Kidney (tissue), 13 donors: ENCODE measurements at regions not wholly inside any gene's neighbourhood (a gene's known extent, or its start where the extent isn't known, plus 50 kb on each side); places are given as distances from the start of the nearest gene placed in this dataset.

Experiments used
- DNase-seq, 5 donors: peaks; one replicate each; pipeline ENCODE4 v3.0.0-alpha.2; 2013 to 2020
- FAIRE-seq: peaks from 2 replicates; lab custom pipeline; 2012; peaks lifted over from hg19 to GRCh38; lab: Jason Lieb, UNC
- H3K27ac ChIP-seq, 2 donors: one replicate each; pipeline ENCODE4 v1.7.0; 2013; ENCODE audit warnings: low read depth in 2 of 2, low read length in 2 of 2, inconsistent platforms in 1 of 2
- H3K27me3 ChIP-seq: one replicate; pipeline ENCODE4 v1.7.1; 2013; ENCODE audit warnings: low read length, inconsistent platforms; ENCODE audit not compliant: control insufficient read depth, insufficient read depth
- H3K36me3 ChIP-seq, 3 donors: one replicate each; pipeline versions ENCODE4 v1.7.0 to v1.7.1; 2013; ENCODE audit warnings: low read length in 3 of 3, control low read depth in 1 of 3, inconsistent platforms in 1 of 3; ENCODE audit not compliant: insufficient read depth in 3 of 3, control insufficient read depth in 2 of 3
- H3K4me1 ChIP-seq, 3 donors: one replicate each; pipeline versions ENCODE4 v1.7.0 to v1.7.1; 2013; ENCODE audit warnings: low read length in 3 of 3, inconsistent platforms in 1 of 3, low read depth in 1 of 3; ENCODE audit not compliant: control insufficient read depth in 2 of 3, insufficient read depth in 2 of 3
- H3K4me3 ChIP-seq, 3 donors: one replicate each; pipeline versions ENCODE4 v1.7.0 to v1.8.1; 2013; ENCODE audit warnings: low read length in 3 of 3, control low read depth in 1 of 3, inconsistent platforms in 1 of 3
- H3K9ac ChIP-seq, 3 donors: one replicate each; pipeline versions ENCODE4 v1.7.0 to v1.7.1; 2013; ENCODE audit warnings: low read length in 3 of 3, control low read depth in 1 of 3, inconsistent platforms in 1 of 3
- H3K9me3 ChIP-seq, 3 donors: one replicate each; pipeline versions ENCODE4 v1.7.0 to v1.7.1; 2013; ENCODE audit warnings: low read length in 3 of 3, control low read depth in 1 of 3, inconsistent platforms in 1 of 3; ENCODE audit not compliant: control insufficient read depth in 2 of 3, insufficient read depth in 1 of 3
- intact Hi-C: fragments of 100-400 bp; cut with DNase I; formaldehyde crosslinking; loops from one replicate; pipeline ENCODE4 v1.11.1; 2022
- TF ChIP-seq, protein P1 (sequence below): IDR thresholded peaks from 3 replicates; pipeline ENCODE4 v1.5.1; 2012; ENCODE audit warnings: mild to moderate bottlenecking, moderate library complexity, borderline replicate concordance; ENCODE audit not compliant: insufficient read depth; ENCODE audit errors: extremely low read depth
- donor health status: control.
- donor health status: control.
- donor health status: control.
- donor health status: control.
- donor health status: control.
- donor health status: DM: yes; HTN: yes; CAD: no.
- donor health status: Normal renal cell carcinoma (clear cell type).

DNA sequence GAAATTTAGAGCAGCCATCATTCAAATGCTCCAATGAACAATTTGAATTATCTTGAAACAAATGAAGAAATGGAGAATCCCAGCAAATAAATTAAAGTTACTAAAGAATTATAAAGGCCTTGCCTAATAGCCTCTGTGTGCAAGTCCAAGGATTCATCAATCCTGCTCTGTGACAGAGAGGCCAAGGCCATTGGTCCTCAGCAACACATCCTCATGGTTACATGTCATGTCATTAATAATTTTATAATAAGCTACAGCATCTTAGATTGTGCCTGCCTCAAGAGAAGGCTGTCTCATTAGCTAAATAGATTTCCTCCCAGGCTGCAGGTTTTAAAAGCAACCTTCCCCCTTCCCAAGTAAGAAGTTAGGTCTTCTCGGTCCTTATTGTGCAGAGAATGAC is 611.6 kb downstream of the FBXO15 start:
- TF ChIP-seq, protein P1, sequence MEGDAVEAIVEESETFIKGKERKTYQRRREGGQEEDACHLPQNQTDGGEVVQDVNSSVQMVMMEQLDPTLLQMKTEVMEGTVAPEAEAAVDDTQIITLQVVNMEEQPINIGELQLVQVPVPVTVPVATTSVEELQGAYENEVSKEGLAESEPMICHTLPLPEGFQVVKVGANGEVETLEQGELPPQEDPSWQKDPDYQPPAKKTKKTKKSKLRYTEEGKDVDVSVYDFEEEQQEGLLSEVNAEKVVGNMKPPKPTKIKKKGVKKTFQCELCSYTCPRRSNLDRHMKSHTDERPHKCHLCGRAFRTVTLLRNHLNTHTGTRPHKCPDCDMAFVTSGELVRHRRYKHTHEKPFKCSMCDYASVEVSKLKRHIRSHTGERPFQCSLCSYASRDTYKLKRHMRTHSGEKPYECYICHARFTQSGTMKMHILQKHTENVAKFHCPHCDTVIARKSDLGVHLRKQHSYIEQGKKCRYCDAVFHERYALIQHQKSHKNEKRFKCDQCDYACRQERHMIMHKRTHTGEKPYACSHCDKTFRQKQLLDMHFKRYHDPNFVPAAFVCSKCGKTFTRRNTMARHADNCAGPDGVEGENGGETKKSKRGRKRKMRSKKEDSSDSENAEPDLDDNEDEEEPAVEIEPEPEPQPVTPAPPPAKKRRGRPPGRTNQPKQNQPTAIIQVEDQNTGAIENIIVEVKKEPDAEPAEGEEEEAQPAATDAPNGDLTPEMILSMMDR = no peak
- intact Hi-C loops = no loop called here
- no peaks in the 10 kb centered on the region for H3K4me1 ChIP-seq
- no peak overlapping the region for H3K27ac ChIP-seq
- DNase-seq (no peak), FAIRE-seq (no peak)
- H3K9me3 ChIP-seq = no peaks in the 10 kb centered on the region
- H3K27me3 ChIP-seq = no peaks in the 10 kb centered on the region
- no peak overlapping the region for H3K4me3 ChIP-seq
- H3K36me3 ChIP-seq = no peaks in the 10 kb centered on the region
- no peak overlapping the region for H3K9ac ChIP-seq

DNA sequence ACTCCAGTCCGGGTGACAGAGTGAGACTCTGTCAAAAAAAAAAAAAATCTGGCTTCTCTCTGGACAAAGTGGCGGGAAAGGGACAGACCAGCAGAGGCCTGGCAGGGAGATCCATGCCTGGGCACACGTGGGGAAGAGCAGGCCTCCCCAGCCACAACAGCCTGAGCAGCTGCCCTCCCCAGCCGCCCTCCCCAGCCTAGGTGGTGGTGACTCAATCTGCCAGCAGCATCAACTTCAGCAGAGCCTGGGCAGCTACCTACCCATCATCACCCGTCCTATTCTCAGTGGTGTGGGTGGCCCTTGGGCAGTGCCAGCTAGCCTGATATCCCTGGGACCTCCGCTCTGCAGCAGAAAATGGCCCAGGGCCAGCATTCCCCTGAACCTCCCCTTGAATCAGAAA is 612.4 kb downstream of the FBXO15 start:
- DNase-seq (no peak), FAIRE-seq (no peak)
- H3K9ac ChIP-seq = no peak overlapping the region
- H3K4me1 ChIP-seq = no peaks in the 10 kb centered on the region
- H3K4me3 ChIP-seq = no peak overlapping the region
- H3K27ac ChIP-seq = no peak overlapping the region
- no peaks in the 10 kb centered on the region for H3K27me3 ChIP-seq
- TF ChIP-seq, protein P1 = no peak
- H3K9me3 ChIP-seq = no peaks in the 10 kb centered on the region
- intact Hi-C loops = no loop called here
- H3K36me3 ChIP-seq = no peaks in the 10 kb centered on the region

DNA sequence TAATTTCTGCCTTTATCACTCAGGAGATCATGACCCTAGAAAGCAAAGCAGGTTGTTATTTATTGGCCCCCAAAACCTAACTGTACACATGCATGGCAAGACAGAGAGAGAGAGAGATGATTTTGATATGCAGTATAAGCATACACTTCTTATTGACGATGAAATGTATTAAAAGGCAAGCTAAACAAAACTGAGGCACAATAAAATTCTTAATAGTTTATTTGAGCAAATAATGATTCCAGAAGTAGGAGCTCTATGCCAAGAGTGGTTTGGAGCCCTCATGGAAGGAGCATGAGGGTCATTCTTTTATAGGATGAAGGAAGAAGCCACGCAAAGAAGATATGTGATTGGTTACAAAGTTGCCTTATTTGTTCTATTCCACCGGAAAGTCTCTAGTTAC is 616.0 kb downstream of the FBXO15 start:
- H3K27ac ChIP-seq = no peak overlapping the region
- H3K9me3 ChIP-seq = no peaks in the 10 kb centered on the region
- H3K36me3 ChIP-seq = no peaks in the 10 kb centered on the region
- H3K9ac ChIP-seq = no peak overlapping the region
- no peak overlapping the region for H3K4me3 ChIP-seq
- TF ChIP-seq, protein P1 = no peak
- H3K27me3 ChIP-seq = no peaks in the 10 kb centered on the region
- FAIRE-seq (no peak), DNase-seq (no peak)
- intact Hi-C loops = no loop called here
- H3K4me1 ChIP-seq = no peaks in the 10 kb centered on the region

DNA sequence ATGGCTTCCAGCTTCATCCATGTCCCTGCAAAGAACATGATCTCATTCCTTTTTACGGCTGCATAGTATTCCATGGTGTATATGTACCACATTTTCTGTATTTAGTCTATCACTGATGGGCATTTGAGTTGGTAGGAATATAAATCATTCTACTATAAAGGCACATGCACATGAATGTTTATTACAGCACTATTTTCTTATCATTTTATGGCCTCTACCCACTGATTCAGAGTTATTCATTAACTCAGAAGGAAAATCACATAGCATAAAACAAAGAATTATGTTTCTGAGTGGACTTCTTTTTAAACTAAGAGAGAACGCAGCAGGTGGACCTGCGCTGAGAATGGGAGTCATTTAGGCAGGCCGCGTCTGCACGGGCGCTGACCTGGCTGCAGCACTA is 619.6 kb downstream of the FBXO15 start:
- TF ChIP-seq, protein P1 = no peak
- Histone ChIP-seq H3K9ac (no peak overlapping the region), H3K4me1 (no peaks in the 10 kb centered on the region), H3K27me3 (no peaks in the 10 kb centered on the region), H3K36me3 (no peaks in the 10 kb centered on the region), H3K27ac (no peak overlapping the region), H3K9me3 (no peaks in the 10 kb centered on the region), H3K4me3 (no peak overlapping the region)
- intact Hi-C loops = no loop called here
- DNase-seq (no peak), FAIRE-seq (no peak)
